Epithelial cell of esophagus (primary cell): ENCODE measurements at regions not wholly inside any gene's neighbourhood (a gene's known extent, or its start where the extent isn't known, plus 50 kb on each side); places are given as distances from the start of the nearest gene placed in this dataset.

Experiments
- DNase-seq: peaks from one replicate; pipeline ENCODE4 v3.0.0; 2010; ENCODE audit warnings: low read depth
- H3K4me3 ChIP-seq: 2 replicates; pipeline ENCODE4 v1.5.1; 2011; ENCODE audit warnings: mild to moderate bottlenecking, low read length, control low read depth
- CTCF ChIP-seq: IDR thresholded peaks from 2 replicates; pipeline ENCODE4 v1.5.1; 2011; ENCODE audit warnings: low read depth, mild to moderate bottlenecking, low read length, control low read depth, inconsistent platforms; ENCODE audit not compliant: insufficient read depth; ENCODE audit errors: missing control alignments

GRCh38 chr7:115087437-115087836 lies 165.5 kb downstream of the MDFIC start:
- TF ChIP-seq CTCF = no peak
- DNase-seq = peak; percentile 74
- no peak overlapping the region for H3K4me3 ChIP-seq

- no peak overlapping the region for H3K4me3 ChIP-seq
- TF ChIP-seq CTCF = peak; percentile 0
- DNase-seq = no peak
These were observed 164.4 kb downstream of the MDFIC start for GRCh38 chr7:115086146-115086841.

GRCh38 chr7:115085421-115085820 lies 163.5 kb downstream of the MDFIC start:
- DNase-seq = peak; percentile 73
- TF ChIP-seq CTCF = no peak
- H3K4me3 ChIP-seq = no peak overlapping the region

GRCh38 chr7:115083935-115084334 lies 162.0 kb downstream of the MDFIC start:
- DNase-seq = no peak
- no peak for TF ChIP-seq CTCF
- H3K4me3 ChIP-seq = no peak overlapping the region

GRCh38 chr7:115081772-115082171 lies 159.9 kb downstream of the MDFIC start:
- H3K4me3 ChIP-seq = no peak overlapping the region
- no peak for DNase-seq
- no peak for TF ChIP-seq CTCF

GRCh38 chr7:115078851-115079250 lies 157.0 kb downstream of the MDFIC start:
- no peak for DNase-seq
- TF ChIP-seq CTCF = no peak
- no peak overlapping the region for H3K4me3 ChIP-seq

- no peak overlapping the region for H3K4me3 ChIP-seq
- DNase-seq = no peak
- no peak for TF ChIP-seq CTCF
These were observed 156.5 kb downstream of the MDFIC start for GRCh38 chr7:115078386-115078785.
